Eye (tissue), 1 donor: ENCODE measurements at regions not wholly inside any gene's neighbourhood (a gene's known extent, or its start where the extent isn't known, plus 50 kb on each side); places are given as distances from the start of the nearest gene placed in this dataset.
"Not testable (repeated sequence)": the region's sequence is repeated elsewhere in the genome, so short reads cannot be mapped to it uniquely, and the experiment has no call there.

Experiments used
- DNase-seq: peaks from one replicate; pipeline ENCODE4 v3.0.0-alpha.2; 2015

- not testable (repeated sequence) for DNase-seq
Measured at GRCh38 chrX:140633105-140633504, 76.5 kb upstream of the LINC00632 start.

DNA sequence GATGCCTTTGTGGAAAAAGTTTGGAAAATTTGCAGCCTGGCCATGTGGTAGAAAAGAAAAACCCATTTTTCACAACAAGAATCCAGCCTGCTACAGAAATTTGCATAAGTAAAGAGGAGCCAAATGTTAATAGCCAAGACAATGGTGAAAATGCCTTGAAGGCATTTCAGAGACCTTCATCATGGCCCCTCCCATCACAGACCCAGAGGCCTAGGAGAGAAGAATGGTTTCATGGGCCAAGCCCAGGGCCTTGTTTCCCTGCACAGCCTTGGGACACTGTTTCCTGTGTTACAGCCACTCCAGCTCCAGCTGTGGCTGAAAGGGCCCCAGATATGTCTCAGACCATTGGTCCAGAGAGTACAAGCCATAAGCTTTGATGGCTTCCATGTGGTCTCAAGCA is 101.4 kb upstream of the LINC00632 start:
- no peak for DNase-seq

DNA sequence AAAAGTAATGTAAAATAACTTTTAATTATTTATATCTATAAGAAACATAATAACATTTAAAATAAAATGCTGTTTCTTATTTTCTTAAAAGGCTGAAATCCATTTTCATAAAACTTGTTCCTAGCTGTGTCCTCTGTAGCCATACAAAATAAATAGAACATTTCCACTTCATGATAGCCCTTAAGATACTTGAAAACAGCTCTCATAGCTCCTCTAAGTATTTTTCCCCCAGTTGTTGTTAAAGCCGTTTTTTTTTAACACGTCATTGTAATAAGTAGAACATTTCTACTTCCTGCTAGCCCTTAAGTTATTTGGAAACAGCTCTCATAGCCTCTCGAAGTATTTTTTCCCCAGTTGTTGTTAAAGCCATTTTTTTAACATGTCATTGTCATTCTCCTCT is 97.3 kb upstream of the SOX3 start:
- DNase-seq: no peak

GRCh38 chrX:140599851-140600250 is 95.0 kb upstream of the SOX3 start:
- peak; percentile 1 for DNase-seq

DNA sequence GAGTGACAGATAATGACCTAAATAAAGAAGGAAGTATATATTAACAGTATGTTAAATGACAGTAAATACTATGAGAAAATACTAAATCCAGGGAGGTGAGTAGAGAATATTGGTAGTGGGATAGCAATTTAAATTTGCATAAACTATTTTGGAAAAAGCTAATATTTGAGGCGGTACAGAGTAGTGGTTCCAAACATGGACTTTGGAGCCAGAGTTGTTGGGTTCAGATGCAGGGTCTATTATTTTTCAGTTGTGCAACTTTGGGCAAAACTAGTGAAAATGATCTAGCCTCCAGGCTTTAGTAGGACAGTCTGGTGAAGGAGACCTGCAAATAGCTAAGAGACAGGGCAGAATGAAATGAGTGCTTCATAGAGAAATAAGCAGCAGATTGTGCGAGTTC is 84.8 kb upstream of the SOX3 start:
- no peak for DNase-seq

DNA sequence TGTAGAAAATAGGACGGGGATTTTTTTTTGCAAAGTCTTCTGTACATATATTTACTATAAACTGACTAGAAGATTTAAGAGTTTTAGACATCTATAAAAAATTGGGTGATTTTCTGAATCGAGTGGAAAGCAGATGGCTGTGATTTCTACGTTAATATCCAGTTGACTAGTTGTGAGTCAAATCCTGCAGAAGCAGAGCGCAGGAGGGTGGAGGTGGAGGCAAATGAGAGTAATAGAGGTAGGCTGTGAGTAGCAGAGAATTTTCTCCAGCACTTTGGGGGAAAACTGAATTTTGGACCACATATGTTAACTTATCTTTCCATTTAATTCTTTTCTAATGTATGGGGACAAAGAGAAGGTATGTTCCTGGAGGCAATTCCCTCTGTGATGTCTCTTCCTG is 82.1 kb upstream of the SOX3 start:
- DNase-seq: no peak

DNA sequence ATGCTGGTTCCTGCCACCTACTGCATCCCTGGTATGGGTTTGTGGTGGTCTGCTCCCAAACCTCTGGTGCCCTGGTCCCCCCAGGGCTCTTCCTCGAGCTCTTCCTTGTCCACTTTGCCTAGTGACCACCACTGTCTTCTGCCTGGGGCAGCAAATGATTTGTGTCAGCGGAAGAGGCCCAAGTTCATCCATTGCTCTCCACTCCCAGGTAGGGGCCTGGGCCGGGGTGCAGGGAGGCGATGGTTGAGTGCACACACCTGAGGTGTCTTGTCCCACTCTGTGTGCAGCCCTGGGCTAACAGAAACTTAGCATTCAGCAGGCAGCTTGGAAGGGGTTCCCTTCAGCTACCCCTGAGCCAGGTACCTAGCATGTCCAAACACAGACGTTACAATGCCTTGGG is 75.6 kb upstream of the SOX3 start:
- DNase-seq: no peak

DNA sequence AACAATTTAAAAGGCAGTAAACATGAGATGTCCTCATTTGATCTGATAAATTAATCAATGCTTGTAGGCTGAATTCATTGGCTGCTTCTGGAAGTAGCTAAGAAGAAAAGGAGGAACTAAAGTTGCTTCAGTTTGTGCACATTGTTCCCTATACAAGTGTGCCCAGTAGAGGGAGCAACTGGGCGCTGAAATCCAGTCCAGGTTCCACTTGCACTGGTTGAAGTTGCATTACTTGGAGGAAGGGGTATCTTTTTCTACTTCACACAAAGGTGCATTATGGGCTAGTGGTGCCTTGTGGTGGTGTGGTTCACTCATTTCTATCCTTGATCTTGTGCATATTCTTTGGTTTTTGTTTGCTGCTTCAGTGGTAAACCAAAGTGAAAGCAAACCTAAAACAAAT is 67.9 kb upstream of the SOX3 start:
- DNase-seq: peak; percentile 29

DNA sequence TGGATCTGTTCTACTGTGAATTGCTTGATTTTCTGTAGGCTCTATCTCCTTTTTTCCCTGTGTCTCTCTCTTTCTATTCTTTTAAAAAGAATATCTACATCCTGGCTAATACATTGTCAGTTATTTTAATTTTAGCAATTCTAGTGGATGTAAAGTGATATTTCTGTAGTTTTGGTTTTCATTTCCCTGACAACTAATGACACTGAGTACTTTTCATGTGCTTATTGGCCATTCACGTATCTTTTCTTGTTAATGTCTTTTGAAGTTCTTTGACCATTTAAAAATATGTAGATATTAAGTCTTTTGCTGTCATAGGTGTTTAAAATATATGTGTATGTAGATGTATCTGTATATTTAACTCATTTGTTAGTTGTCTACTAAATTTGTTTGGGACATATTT is 59.0 kb upstream of the SOX3 start:
- no peak for DNase-seq
